ENCODE measurements at regions not wholly inside any gene's neighbourhood (a gene's known extent, or its start where the extent isn't known, plus 50 kb on each side); places are given as distances from the start of the nearest gene placed in this dataset.

- Histone ChIP-seq H3K79me2 (ENCODE audit: control insufficient read depth in 1 of 2, insufficient read depth in 2 of 2, low read length in 2 of 2) (no peaks in the 10 kb centered on the region), H3K18ac (ENCODE audit: extremely low read depth, low read length) (no peak overlapping the region), H2BK15ac (ENCODE audit: low read length) (no peak overlapping the region), H3K27me3 (replicated peaks in 1 of 4; ENCODE audit: control insufficient read depth in 3 of 4, extremely low read depth in 1 of 4, insufficient read depth in 3 of 4, low read length in 3 of 4) (peaks cover 0 to 1% (median 0%) of the 10 kb centered on the region in 4 experiments; a peak in 1 of 7 replicates), H3K23ac (ENCODE audit: insufficient read length) (no peak overlapping the region), H3K27ac (ENCODE audit: low read depth, low read length) (no peak overlapping the region), H2BK5ac (ENCODE audit: low read depth, low read length) (no peak overlapping the region), H3K79me1 (ENCODE audit: low read depth, low read length) (no peaks in the 10 kb centered on the region), H3K4me3 (ENCODE audit: extremely low read depth in 1 of 4, insufficient read depth in 2 of 4, low read depth in 3 of 4, low read length in 4 of 4) (no peak overlapping the region), H3K14ac (ENCODE audit: insufficient read length) (no peak overlapping the region), H4K8ac (ENCODE audit: extremely low read depth, insufficient read depth, low read length) (no peak overlapping the region), H4K5ac (ENCODE audit: insufficient read length, low read depth, low read length) (no peak overlapping the region), H3K9ac (replicated peaks in 1 of 4; ENCODE audit: extremely low read depth in 1 of 4, low read depth in 3 of 4, low read length in 3 of 4) (no peak overlapping the region), H4K20me1 (replicated peaks in 1 of 2; ENCODE audit: control insufficient read depth in 1 of 2, insufficient read depth in 2 of 2, low read length in 2 of 2) (no peaks in the 10 kb centered on the region), H3K23me2 (ENCODE audit: low read depth, low read length) (no peaks in the 10 kb centered on the region), H2AK5ac (ENCODE audit: low read depth, low read length) (no peak overlapping the region), H3K56ac (replicated peaks; ENCODE audit: insufficient read length, low read depth, low read length) (no peak overlapping the region), H2BK120ac (replicated peaks; ENCODE audit: low read depth, low read length) (no peak overlapping the region), H2BK20ac (ENCODE audit: low read length) (no peak overlapping the region), H3K4ac (replicated peaks; ENCODE audit: insufficient read length, low read depth, low read length) (no peak overlapping the region), H4K91ac (replicated peaks; ENCODE audit: insufficient read length, low read length) (no peak overlapping the region), H3K36me3 (ENCODE audit: control insufficient read depth in 2 of 4, insufficient read depth in 4 of 4, low read length in 3 of 4) (no peaks in the 10 kb centered on the region), H3K4me1 (replicated peaks in 1 of 4; ENCODE audit: control insufficient read depth in 3 of 4, insufficient read depth in 4 of 4, low read length in 3 of 4) (no peaks in the 10 kb centered on the region), H3K4me2 (ENCODE audit: insufficient read depth in 1 of 2, low read depth in 2 of 2, low read length in 2 of 2) (no peak overlapping the region), H2BK12ac (ENCODE audit: low read depth, low read length) (no peak overlapping the region), H2AFZ (ENCODE audit: low read length) (no peak overlapping the region), H3K9me3 (ENCODE audit: insufficient read depth in 2 of 2, low read depth in 1 of 2, low read length in 1 of 2) (no peaks in the 10 kb centered on the region)
- 95% methylated on average over 1 of the region's 1 CpG; no CpG with 5 or more reads in 1 of the 2 experiments for WGBS, 2 experiments (ENCODE audit: extremely low coverage in 1 of 2, insufficient coverage in 1 of 2, insufficient read length in 1 of 2, insufficient replicate concordance in 2 of 2, low coverage in 1 of 2, low lambda C conversion rate in 2 of 2, missing lambda C conversion rate in 1 of 2)
- FAIRE-seq, result peak; percentile 7
- TF ChIP-seq NRF1 (IDR thresholded peaks at IDR 0.05; ENCODE audit: low read depth, low read length), result no peak
- TF ChIP-seq TAF7 (optimal IDR thresholded peaks at IDR 0.05; ENCODE audit: borderline replicate concordance, low read depth, low read length), result no peak
- TF ChIP-seq BRCA1 (IDR thresholded peaks at IDR 0.05; ENCODE audit: low read depth, low read length), result no peak
- no peak for TF ChIP-seq EP300 (IDR thresholded peaks at IDR 0.05; ENCODE audit: borderline replicate concordance in 1 of 2, low read depth in 2 of 2, low read length in 2 of 2)
- no peak for TF ChIP-seq SP1 (IDR thresholded peaks at IDR 0.05; ENCODE audit: low read depth, low read length)
- no peak for TF ChIP-seq TAF1 (IDR thresholded peaks at IDR 0.05; ENCODE audit: low read depth, low read length)
- ChIA-PET POLR2A (ENCODE audit: partially characterized antibody) (no interaction called here), CTCF (ENCODE audit: partially characterized antibody) (interaction anchor here (1.0 kb wide), 1 partner anchor 11 kb away, joined by 3 read pairs; no protein-coding TSS in a partner anchor)
- DNase-seq (ENCODE audit: low read depth in 1 of 2, low spot score in 2 of 2), result no peak
Measured at GRCh38 chr13:109924376-109924775, 138.0 kb upstream of the IRS2 start.

All from H1 (cell line).